NOMO-1 treated with DMSO at 0.1 percent for 48 hours (cell line): ENCODE measurements at regions not wholly inside any gene's neighbourhood (a gene's known extent, or its start where the extent isn't known, plus 50 kb on each side); places are given as distances from the start of the nearest gene placed in this dataset.

ENCODE experiments used
- DNase-seq: peaks from one replicate; lab custom pipeline; 2025; ENCODE audit not compliant: unreplicated experiment; lab: John Stamatoyannopoulos, UW

GRCh38 chr4:17117746-17118145 lies 219.3 kb upstream of the LDB2 start:
- no peak for DNase-seq

- no peak for DNase-seq
Observed at GRCh38 chr4:17115583-17115982, 217.1 kb upstream of the LDB2 start.

- DNase-seq = no peak
Observed at GRCh38 chr4:17112292-17112659, 213.8 kb upstream of the LDB2 start.

GRCh38 chr4:17109126-17109525 lies 210.7 kb upstream of the LDB2 start:
- no peak for DNase-seq

GRCh38 chr4:17103231-17103630 lies 204.8 kb upstream of the LDB2 start:
- DNase-seq = no peak

- no peak for DNase-seq
Observed at GRCh38 chr4:17098996-17099395, 200.6 kb upstream of the LDB2 start.

GRCh38 chr4:17098401-17098800 lies 200.0 kb upstream of the LDB2 start:
- DNase-seq = no peak

- no peak for DNase-seq
Observed at GRCh38 chr4:17097362-17097761, 198.9 kb upstream of the LDB2 start.

GRCh38 chr4:17096692-17097091 lies 198.2 kb upstream of the LDB2 start:
- DNase-seq = no peak

GRCh38 chr4:17095771-17096170 lies 197.3 kb upstream of the LDB2 start:
- DNase-seq = no peak

- no peak for DNase-seq
Observed at GRCh38 chr4:17094876-17095210, 196.4 kb upstream of the LDB2 start.

- no peak for DNase-seq
Observed at GRCh38 chr4:17094159-17094875, 195.9 kb upstream of the LDB2 start.

- DNase-seq = no peak
Observed at GRCh38 chr4:17093481-17093880, 195.0 kb upstream of the LDB2 start.

- no peak for DNase-seq
Observed at GRCh38 chr4:17092736-17093437, 194.4 kb upstream of the LDB2 start.

- DNase-seq = no peak
Observed at GRCh38 chr4:17091104-17091503, 192.7 kb upstream of the LDB2 start.

GRCh38 chr4:17090063-17090462 lies 191.6 kb upstream of the LDB2 start:
- no peak for DNase-seq

GRCh38 chr4:17085416-17085815 lies 187.0 kb upstream of the LDB2 start:
- no peak for DNase-seq

GRCh38 chr4:17082186-17082585 lies 183.7 kb upstream of the LDB2 start:
- no peak for DNase-seq

GRCh38 chr4:17081179-17081578 lies 182.7 kb upstream of the LDB2 start:
- DNase-seq = no peak

GRCh38 chr4:17077105-17077504 lies 178.7 kb upstream of the LDB2 start:
- DNase-seq = no peak

GRCh38 chr4:17072483-17072882 lies 174.0 kb upstream of the LDB2 start:
- DNase-seq = no peak

GRCh38 chr4:17068891-17069290 lies 170.4 kb upstream of the LDB2 start:
- no peak for DNase-seq

GRCh38 chr4:17068392-17068791 lies 169.9 kb upstream of the LDB2 start:
- DNase-seq = no peak
